ENCODE measurements at regions not wholly inside any gene's neighbourhood (a gene's known extent, or its start where the extent isn't known, plus 50 kb on each side); places are given as distances from the start of the nearest gene placed in this dataset.

DNA sequence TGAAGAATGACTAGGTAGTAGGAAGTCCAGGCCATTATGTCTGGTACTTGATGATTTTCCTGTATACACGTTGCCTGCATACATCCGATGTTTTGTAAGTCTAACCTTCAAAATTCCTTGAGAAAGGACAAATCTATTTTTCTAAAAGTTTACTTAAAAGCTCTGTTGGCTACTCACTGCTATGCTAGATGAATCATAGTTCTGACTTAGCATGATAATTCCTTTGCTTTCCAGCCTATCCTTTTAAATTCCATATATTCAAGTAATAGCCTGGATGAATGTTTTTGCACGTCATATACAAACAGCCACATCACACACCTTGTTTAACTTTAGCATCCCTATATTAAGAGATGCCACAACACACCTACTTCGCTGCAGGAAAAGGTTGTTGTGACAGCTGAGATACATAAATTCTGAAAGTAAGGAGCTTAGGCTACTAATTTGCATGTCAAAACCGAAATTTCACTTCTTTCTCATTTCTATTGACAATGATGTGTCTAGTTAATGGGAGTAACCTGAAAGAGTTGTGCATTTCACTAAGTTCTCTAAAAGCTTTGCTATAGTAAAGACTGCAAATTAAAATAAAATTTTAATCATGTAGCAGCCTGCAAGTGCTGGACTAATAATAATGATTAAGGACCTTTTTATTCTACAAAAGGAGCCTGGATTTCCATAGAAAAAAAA, 1116.4 kb downstream of the JRKL start:
- DNase-seq (ENCODE audit: low read depth), result no peak
- TF ChIP-seq, protein P1, sequence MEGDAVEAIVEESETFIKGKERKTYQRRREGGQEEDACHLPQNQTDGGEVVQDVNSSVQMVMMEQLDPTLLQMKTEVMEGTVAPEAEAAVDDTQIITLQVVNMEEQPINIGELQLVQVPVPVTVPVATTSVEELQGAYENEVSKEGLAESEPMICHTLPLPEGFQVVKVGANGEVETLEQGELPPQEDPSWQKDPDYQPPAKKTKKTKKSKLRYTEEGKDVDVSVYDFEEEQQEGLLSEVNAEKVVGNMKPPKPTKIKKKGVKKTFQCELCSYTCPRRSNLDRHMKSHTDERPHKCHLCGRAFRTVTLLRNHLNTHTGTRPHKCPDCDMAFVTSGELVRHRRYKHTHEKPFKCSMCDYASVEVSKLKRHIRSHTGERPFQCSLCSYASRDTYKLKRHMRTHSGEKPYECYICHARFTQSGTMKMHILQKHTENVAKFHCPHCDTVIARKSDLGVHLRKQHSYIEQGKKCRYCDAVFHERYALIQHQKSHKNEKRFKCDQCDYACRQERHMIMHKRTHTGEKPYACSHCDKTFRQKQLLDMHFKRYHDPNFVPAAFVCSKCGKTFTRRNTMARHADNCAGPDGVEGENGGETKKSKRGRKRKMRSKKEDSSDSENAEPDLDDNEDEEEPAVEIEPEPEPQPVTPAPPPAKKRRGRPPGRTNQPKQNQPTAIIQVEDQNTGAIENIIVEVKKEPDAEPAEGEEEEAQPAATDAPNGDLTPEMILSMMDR (conservative IDR thresholded peaks at IDR 0.05; ENCODE audit: low read depth, low read length), result no peak
- H3K4me3 ChIP-seq (ENCODE audit: low read depth, low read length), result no peak overlapping the region

- TF ChIP-seq, protein P1 (conservative IDR thresholded peaks at IDR 0.05; ENCODE audit: low read depth, low read length), result no peak
- DNase-seq (ENCODE audit: low read depth), result no peak
- no peak overlapping the region for H3K4me3 ChIP-seq (ENCODE audit: low read depth, low read length)
Measured at GRCh38 chr11:97514446-97514845, 1124.6 kb downstream of the JRKL start.

- TF ChIP-seq, protein P1 (conservative IDR thresholded peaks at IDR 0.05; ENCODE audit: low read depth, low read length), result no peak
- no peak for DNase-seq (ENCODE audit: low read depth)
- H3K4me3 ChIP-seq (ENCODE audit: low read depth, low read length), result no peak overlapping the region
Measured at GRCh38 chr11:97516688-97517087, 1126.9 kb downstream of the JRKL start.

DNA sequence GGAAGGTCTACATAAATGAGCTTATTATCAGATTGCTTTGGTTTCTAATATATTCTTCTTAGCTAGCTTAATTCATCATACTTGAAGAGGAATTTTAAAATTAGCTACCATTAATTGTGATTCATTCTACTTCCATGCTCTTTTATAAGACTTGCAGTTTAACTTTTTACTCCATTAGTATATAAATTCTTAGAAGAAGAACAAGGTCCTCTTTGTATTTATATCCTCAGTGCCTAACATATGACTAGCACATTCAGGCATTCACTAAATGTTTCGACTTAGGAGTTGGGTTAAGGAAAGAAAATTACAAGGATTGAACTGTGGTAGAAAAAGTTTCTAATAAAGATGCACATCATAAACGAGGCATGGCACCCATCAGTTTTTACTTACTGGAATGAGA, 1135.5 kb downstream of the JRKL start:
- H3K4me3 ChIP-seq (ENCODE audit: low read depth, low read length), result no peak overlapping the region
- no peak for DNase-seq (ENCODE audit: low read depth)
- TF ChIP-seq, protein P1 (conservative IDR thresholded peaks at IDR 0.05; ENCODE audit: low read depth, low read length), result no peak

DNA sequence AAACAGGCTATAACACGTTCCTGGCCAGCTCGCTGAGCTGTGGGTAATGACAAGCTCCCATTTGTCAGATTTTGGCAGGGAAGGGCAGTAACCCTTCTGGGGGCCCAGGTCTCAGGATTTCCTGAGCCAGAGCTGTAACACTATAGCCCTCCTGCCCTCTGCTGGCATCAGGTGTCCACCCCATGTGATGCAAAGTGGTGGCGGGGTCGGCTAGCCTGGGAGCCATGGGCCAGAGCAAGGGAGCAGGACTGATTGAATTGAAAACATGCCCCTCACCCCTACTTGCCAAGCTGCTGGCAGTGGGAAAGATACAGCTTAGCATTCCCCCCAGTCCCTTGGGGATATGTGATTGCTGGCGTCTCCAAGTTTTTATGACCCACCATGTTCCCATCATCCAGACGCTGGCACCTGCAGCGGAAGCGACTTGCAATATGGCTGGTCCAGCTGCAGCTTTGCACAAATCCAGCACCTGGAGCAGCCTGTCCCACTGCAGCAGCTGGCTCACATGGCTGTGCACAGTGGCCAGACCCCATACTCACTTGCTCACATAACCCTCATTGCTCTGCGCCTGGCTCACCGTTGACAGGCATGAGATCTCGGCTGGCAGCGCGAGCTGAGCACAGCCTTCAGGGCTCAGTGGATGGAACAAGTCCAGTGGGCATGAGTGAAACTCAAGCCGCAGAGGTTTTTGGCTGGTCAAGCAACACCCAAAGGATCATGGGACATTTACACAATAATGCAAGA, 1147.8 kb downstream of the JRKL start:
- H3K4me3 ChIP-seq (ENCODE audit: low read depth, low read length), result no peak overlapping the region
- no peak for DNase-seq (ENCODE audit: low read depth)
- TF ChIP-seq, protein P1 (conservative IDR thresholded peaks at IDR 0.05; ENCODE audit: low read depth, low read length), result no peak

DNA sequence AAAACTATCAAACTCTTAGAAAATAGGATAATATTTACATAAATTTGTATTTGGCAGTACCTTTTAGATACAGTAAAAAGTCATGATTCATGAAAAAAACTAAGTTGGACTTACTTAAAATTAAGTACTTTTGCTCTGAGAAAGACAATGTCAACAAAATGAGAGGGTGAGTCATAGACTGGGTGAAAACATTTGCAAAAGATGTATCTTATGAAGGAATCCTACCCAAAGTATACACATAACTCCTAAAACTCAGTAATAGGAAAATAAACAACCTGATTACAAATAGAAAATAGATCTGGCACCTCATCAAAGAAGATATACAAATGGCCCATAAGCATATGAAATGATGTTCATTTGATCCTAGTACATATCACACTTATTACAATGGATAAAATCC, 1154.6 kb downstream of the JRKL start:
- no peak for DNase-seq (ENCODE audit: low read depth)
- TF ChIP-seq, protein P1 (conservative IDR thresholded peaks at IDR 0.05; ENCODE audit: low read depth, low read length), result no peak
- H3K4me3 ChIP-seq (ENCODE audit: low read depth, low read length), result no peak overlapping the region
